AG10803 (cell line): ENCODE measurements at regions not wholly inside any gene's neighbourhood (a gene's known extent, or its start where the extent isn't known, plus 50 kb on each side); places are given as distances from the start of the nearest gene placed in this dataset.

Experiments used
- DNase-seq: peaks from one replicate; pipeline ENCODE4 v3.0.0; 2010; ENCODE audit warnings: low read depth
- H3K4me3 ChIP-seq: 2 replicates; pipeline ENCODE4 v1.5.1; 2011; ENCODE audit warnings: mild to moderate bottlenecking, low read length, control low read depth
- CTCF ChIP-seq: conservative IDR thresholded peaks from 2 replicates; pipeline ENCODE4 v1.5.1; 2011; ENCODE audit warnings: mild to moderate bottlenecking, low read length, control low read depth, inconsistent platforms

- no peak for TF ChIP-seq CTCF
- no peak overlapping the region for H3K4me3 ChIP-seq
- no peak for DNase-seq
Observed at GRCh38 chr20:21577551-21577950, 63.7 kb upstream of the NKX2-2 start.

GRCh38 chr20:21575981-21576740, 62.3 kb upstream of the NKX2-2 start:
- TF ChIP-seq CTCF, result no peak

GRCh38 chr20:21575167-21575566, 61.3 kb upstream of the NKX2-2 start:
- DNase-seq, result no peak
- no peak overlapping the region for H3K4me3 ChIP-seq
- no peak for TF ChIP-seq CTCF

More at GRCh38 chr20:21575981-21576740, 62.3 kb upstream of the NKX2-2 start:
- no peak overlapping the region for H3K4me3 ChIP-seq
- DNase-seq, result no peak

- H3K4me3 ChIP-seq, result no peak overlapping the region
- DNase-seq, result no peak
- TF ChIP-seq CTCF, result no peak
Observed at GRCh38 chr20:21574443-21574842, 60.6 kb upstream of the NKX2-2 start.

- H3K4me3 ChIP-seq, result no peak overlapping the region
- no peak for DNase-seq
- no peak for TF ChIP-seq CTCF
Observed at GRCh38 chr20:21573259-21573658, 59.4 kb upstream of the NKX2-2 start.

GRCh38 chr20:21571841-21572690, 58.2 kb upstream of the NKX2-2 start:
- H3K4me3 ChIP-seq, result no peak overlapping the region
- peak; percentile 85 for TF ChIP-seq CTCF
- DNase-seq, result peak; percentile 4
